Activated CD4-positive, CD25-positive, alpha-beta regulatory T cell (primary cell): ENCODE measurements at regions not wholly inside any gene's neighbourhood (a gene's known extent, or its start where the extent isn't known, plus 50 kb on each side); places are given as distances from the start of the nearest gene placed in this dataset.
"Not testable (repeated sequence)": the region's sequence is repeated elsewhere in the genome, so short reads cannot be mapped to it uniquely, and the experiment has no call there.

Source experiments
- DNase-seq, 4 experiments: peaks; one replicate each; lab custom pipeline; 2025; lab: John Stamatoyannopoulos, UW

- DNase-seq = no peak
These were observed 176.2 kb downstream of the DIRAS2 start for GRCh38 chr9:90466441-90466840.

DNA sequence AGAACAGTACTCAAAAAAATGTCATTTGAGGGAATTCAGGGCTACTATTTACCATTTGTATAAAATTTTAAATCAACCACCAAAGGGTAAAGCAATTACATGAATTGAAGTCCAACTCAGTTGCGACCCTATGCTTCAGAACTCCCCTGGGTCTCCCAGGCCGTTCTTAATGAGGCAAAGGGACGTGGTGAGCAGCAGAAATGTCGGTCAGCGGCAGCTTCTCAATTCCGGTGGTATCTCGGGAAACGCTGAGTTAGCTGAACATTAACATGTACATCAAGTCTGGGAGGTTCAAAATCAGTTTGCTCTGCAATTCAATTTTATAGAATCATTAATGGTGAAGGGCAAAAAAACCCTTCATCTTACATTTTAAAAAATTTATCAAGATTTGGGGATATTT is 173.2 kb downstream of the DIRAS2 start:
- no peak for DNase-seq

DNA sequence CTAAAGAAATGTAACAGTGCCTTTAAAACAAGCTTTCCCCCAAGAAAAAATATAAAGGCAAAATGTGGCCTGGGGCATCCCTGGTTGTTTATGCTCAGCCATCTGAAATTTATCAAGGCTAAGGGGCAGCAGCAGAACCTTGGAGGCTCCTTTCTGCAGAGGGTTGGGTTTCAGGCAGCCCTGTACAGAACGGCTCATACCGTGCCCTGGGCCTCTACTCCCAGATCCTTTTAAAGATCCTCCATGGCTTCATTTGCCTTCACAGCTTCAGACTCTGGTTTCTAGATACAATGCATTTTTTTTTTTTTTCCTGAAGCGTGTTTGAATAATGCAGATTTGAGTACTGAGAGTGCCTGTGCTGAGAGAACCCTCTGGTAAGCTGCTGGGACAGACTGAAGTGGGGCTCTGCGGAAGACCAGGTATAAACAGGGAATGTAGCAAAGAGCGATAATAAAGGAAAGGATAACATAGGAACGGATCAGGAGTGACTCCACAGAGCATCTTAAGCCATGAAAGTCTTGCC is 172.7 kb downstream of the DIRAS2 start:
- no peak for DNase-seq

DNA sequence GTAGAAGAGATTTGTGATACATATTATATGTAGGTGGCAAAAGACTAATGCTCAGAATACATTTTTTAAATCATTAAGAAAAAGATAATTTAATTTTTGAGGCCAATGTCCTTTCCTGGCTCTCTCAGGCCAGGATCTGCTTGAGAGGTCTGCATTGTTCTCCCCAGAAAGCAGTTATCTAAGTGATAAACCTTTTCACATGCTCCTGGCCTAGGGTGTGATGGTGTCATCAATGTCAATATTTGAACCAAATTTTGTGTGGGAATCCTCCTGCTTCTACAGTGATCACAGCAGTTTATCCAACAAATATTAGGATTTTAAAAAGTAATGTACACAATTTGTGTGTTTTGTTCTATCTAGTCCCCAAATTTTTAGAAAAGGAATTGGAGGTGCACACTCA is 166.6 kb downstream of the DIRAS2 start:
- DNase-seq = no peak

DNA sequence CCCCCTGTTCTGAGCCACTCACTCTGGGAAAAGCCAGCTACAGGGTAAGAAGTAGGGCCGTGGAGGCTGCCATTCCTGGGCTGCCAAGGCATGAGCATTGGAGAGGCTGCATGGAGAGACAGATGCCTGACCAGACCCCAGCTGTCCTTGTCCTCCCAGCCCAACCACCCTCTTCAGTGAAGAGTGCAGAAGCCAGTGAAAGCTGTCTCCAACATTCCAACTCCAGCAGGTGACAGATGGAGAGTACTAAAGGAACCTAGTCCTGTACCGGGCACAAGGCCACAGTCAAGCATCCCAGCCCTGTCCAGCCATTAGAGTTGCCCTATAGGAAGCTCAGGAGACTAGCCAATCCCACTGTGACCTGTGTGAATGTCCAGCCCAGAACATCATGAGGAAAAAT is 165.1 kb downstream of the DIRAS2 start:
- no peak for DNase-seq

- DNase-seq = no peak
These were observed 163.8 kb downstream of the DIRAS2 start for GRCh38 chr9:90478821-90479220.

DNA sequence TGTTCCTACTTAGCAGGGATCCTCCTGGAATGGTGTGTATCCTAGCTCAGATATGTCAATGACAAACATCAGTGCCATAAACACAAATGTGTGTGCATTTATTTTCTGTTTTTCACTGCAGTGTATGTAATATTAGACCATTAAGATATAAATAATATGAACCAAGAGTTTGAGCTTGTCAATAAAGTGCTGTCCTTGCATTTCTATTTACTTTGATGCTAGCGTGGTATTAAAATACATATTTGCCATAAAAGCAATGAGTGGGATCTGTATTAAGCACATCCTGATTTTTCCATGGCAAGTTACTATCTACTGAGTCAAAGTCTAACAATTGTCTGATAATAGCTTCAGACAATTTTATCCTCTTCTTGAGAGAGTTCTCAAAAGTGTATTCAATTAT is 157.6 kb downstream of the DIRAS2 start:
- no peak for DNase-seq

GRCh38 chr9:90489066-90489465 is 153.6 kb downstream of the DIRAS2 start:
- DNase-seq = no peak

DNA sequence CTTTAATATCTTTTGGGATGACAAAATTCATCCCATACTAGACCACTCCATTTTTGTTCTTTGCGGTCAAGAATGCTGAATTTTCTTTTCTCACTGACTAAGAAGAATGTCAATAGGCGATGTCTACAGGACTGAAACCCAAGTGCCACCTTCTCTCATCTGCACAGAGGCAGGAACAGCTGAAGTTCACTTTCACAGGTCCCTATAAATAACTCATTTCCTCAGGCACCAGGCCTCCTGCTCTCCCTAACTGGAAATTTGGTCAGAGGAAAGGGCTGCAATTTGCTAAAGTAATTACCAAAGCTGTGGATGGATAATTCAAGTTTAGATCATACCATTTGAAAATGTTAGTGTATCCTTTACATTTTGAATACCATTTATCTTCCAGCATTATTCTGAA is 142.9 kb downstream of the DIRAS2 start:
- DNase-seq = no peak

DNA sequence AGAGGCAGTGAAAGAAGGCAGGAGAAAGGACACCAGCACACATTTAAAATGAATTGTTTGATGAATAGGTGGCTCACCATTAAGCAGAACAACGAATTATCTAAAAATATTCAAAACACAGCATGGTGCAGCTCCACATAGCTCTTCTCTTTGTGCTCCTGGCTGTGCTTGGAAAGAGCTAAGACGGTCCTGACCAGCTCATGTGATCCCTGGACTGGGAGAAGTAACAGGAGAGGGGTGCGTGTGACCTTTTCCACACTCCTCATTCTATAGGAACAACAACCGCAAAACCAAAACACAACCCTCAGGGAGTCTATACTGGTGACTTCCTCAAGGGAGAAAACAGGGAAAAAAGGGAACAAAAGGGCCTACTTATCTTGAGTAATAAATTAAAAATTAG is 140.5 kb downstream of the DIRAS2 start:
- no peak for DNase-seq

GRCh38 chr9:90504486-90504885 is 138.1 kb downstream of the DIRAS2 start:
- no peak for DNase-seq

DNA sequence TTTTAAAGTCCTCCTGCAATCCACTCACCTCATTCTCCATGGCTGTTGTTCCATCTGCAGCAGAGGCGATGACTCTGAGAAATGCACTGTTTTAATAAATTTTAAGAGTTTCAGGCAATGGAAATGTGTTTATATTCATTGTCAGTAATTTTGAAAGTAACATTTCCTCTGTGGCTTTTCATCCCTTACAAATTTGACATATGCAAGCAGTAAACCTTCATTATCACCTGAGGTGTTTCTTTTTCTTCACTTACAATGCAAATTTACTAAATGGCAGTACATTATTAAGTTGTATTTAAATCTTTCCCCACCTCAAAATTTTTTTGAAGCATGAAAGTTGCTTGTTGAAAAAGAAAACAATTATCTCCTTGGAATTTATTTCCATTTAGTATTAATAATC is 136.9 kb downstream of the DIRAS2 start:
- DNase-seq = no peak

- not testable (repeated sequence) for DNase-seq
These were observed 136.2 kb downstream of the DIRAS2 start for GRCh38 chr9:90506402-90506801.

DNA sequence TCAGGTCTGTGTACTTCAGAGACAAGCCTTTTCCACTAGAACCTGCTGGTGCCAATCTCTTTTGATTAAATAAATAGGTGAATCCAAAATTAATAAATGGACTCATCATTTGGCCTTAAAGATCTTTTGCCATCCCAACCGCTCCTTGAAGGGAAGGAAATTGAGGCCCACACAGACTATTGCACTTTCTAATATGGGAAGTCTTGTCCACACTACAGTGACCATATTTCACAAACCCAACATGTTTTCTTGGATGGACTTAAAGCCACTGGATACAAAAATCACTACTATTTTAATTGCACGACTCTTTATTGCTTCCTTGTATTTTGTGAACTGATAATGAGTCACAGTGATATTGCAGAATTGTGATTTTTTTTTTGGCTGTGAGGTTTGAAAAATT is 135.0 kb downstream of the DIRAS2 start:
- no peak for DNase-seq

GRCh38 chr9:90508940-90509339 is 133.7 kb downstream of the DIRAS2 start:
- DNase-seq = no peak

GRCh38 chr9:90511711-90512110 is 130.9 kb downstream of the DIRAS2 start:
- no peak for DNase-seq

DNA sequence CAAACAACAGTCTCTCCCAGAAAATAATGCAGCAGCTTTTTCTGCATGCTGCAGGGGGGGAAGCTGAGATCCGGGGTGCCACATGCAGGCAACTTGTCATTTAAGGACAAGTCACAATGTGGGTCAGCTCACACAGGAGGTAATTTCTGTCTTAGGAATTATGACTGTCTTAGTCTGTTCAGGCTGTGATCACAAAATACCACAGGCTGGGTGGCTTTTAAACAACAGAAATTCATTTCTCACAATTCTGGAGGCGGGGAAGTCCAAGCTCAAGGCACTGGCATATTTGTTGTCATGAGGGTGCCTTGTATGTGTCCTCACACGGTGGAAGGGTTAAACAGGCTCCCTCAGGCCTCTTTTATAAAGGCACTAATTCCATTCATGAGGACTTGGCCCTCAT is 127.7 kb downstream of the DIRAS2 start:
- DNase-seq = no peak

- no peak for DNase-seq
These were observed 127.1 kb downstream of the DIRAS2 start for GRCh38 chr9:90515510-90515909.

DNA sequence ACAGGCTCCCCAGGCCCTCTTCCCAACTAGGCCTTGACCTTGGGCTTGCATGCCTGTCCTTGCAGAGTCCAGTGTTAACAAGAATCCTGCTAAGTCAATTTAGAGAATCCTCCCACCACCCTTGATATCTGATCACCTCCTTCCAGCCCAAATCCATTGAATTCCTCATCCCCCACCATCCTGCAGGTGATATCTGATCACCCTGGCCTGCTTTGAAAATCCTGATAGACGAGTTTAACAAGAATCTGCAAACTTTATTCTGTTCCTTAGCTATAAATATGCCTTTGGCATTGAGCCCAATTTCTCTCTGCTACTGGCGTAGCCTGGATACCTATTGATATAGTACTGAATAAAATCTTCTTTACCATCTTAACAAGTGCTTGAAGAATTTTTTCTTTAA is 125.5 kb downstream of the DIRAS2 start:
- DNase-seq = no peak

GRCh38 chr9:90521811-90522570 is 120.6 kb downstream of the DIRAS2 start:
- no peak for DNase-seq

DNA sequence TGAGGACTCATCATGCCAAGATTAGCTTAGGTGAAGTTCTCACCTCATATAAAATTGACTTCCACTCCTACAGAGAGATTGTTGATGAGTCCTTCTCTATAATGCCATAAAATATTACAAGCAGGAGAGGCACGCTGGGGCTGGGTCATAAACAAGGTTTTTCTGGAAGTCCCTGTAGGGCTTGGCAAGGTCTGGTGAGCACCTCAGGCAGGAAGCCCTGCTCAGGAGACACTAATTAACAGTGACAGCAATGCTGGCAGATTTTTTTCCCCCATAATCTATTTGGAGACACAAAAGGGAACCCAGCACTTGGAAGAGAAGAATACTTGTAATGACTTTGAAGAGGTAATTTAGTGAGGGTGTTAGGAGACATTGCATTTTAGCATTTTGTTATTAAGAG is 118.7 kb downstream of the DIRAS2 start:
- no peak for DNase-seq

DNA sequence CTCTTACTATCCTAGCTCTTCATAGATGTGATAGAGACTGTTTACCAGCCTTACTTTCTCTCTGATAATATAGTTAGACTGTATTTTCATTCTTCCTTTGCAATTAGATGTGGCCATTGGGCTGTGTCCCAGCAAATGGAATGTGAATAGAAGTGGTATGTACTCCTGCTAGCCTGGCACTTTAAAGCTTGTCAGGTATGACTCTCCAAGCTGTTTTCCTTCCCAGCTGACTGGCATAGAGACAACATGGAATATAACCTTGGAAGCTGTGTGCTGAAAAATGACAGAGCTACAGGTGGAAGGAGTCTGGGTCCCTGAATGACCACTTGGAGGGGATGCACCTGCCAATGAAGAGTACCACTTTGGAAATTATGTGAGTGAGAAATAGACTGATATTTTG is 116.2 kb downstream of the DIRAS2 start:
- DNase-seq = no peak

DNA sequence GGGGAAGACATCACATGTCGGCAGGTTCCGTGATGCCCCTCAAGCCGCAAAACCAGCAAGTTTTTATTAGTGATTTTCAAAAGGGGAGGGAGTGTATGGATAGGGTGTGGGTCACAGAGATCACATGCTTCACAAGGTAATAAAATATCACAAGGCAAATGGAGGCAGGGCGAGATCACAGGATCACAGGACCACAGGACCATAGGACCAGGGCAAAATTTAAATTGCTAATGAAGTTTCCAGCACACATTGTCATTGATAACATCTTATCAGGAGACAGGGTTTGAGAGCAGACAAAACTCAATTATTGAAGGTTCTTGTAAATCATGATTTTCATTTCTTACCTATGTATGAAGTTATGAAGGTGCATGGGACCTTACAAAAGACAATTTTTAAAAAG is 106.5 kb downstream of the DIRAS2 start:
- not testable (repeated sequence) for DNase-seq

GRCh38 chr9:90538566-90538965 is 104.1 kb downstream of the DIRAS2 start:
- DNase-seq = no peak
